ENCODE measurements at regions not wholly inside any gene's neighbourhood (a gene's known extent, or its start where the extent isn't known, plus 50 kb on each side); places are given as distances from the start of the nearest gene placed in this dataset.

DNA sequence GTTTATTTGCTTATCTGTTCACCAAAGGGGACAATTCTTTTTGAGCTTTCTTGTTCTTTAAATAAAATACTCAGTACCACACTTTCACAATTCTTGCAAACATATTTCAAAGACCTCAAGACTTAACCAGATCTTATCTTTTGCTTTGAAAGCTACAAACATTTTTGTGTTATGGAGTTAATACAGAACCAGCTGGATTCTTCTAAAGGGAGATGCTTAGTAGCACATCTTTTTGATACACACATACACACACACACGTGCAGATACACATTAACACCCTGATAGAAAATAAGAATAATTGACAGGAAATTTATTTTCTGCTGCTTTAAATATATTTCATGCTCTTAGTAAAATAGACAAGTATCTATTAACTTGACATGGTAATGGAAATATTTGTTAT, 379.1 kb downstream of the SH2D1A start:
- TF ChIP-seq ZNF274 (IDR thresholded peaks at IDR 0.05; ENCODE audit: borderline replicate concordance, extremely low read depth, low read length): no peak
- no peak overlapping the region for H2BK120ac ChIP-seq (replicated peaks; ENCODE audit: low read depth, low read length)
- no peak overlapping the region for H3K18ac ChIP-seq (ENCODE audit: extremely low read depth, low read length)
- no peak overlapping the region for H2AK5ac ChIP-seq (ENCODE audit: low read depth, low read length)
- H2BK12ac ChIP-seq (ENCODE audit: low read depth, low read length): no peak overlapping the region
- no peaks in the 10 kb centered on the region for H3K27me3 ChIP-seq (replicated peaks in 1 of 4; ENCODE audit: control insufficient read depth in 3 of 4, extremely low read depth in 1 of 4, insufficient read depth in 3 of 4, low read length in 3 of 4)
- no peak overlapping the region for H4K8ac ChIP-seq (ENCODE audit: extremely low read depth, insufficient read depth, low read length)
- no peaks in the 10 kb centered on the region for H3K36me3 ChIP-seq (ENCODE audit: control insufficient read depth in 2 of 4, insufficient read depth in 4 of 4, low read length in 3 of 4)
- no peak overlapping the region for H2BK5ac ChIP-seq (ENCODE audit: low read depth, low read length)
- no peaks in the 10 kb centered on the region for H3K79me2 ChIP-seq (ENCODE audit: control insufficient read depth in 1 of 2, insufficient read depth in 2 of 2, low read length in 2 of 2)
- FAIRE-seq: no peak
- H3K4me2 ChIP-seq (ENCODE audit: insufficient read depth in 1 of 2, low read depth in 2 of 2, low read length in 2 of 2): no peak overlapping the region
- H3K4me1 ChIP-seq (replicated peaks in 1 of 4; ENCODE audit: control insufficient read depth in 3 of 4, insufficient read depth in 4 of 4, low read length in 3 of 4): no peaks in the 10 kb centered on the region
- DNase-seq (ENCODE audit: low read depth in 1 of 2, low spot score in 2 of 2): no peak
- no peak overlapping the region for H3K4ac ChIP-seq (replicated peaks; ENCODE audit: insufficient read length, low read depth, low read length)
- no peak overlapping the region for H3K56ac ChIP-seq (replicated peaks; ENCODE audit: insufficient read length, low read depth, low read length)
- no peak overlapping the region for H4K91ac ChIP-seq (replicated peaks; ENCODE audit: insufficient read length, low read length)
- POLR2A ChIA-PET (ENCODE audit: partially characterized antibody): no interaction called here
- H2BK15ac ChIP-seq (ENCODE audit: low read length): no peak overlapping the region
- no peak overlapping the region for H2BK20ac ChIP-seq (ENCODE audit: low read length)
- H3K23ac ChIP-seq (ENCODE audit: insufficient read length): no peak overlapping the region
- H3K14ac ChIP-seq (ENCODE audit: insufficient read length): no peak overlapping the region
- H3K23me2 ChIP-seq (ENCODE audit: low read depth, low read length): no peaks in the 10 kb centered on the region
- no peak overlapping the region for H3K27ac ChIP-seq (ENCODE audit: low read depth, low read length)
- no peak overlapping the region for H2AFZ ChIP-seq (ENCODE audit: low read length)
- no peaks in the 10 kb centered on the region for H3K9me3 ChIP-seq (ENCODE audit: insufficient read depth in 2 of 2, low read depth in 1 of 2, low read length in 1 of 2)
- no peak overlapping the region for H3K9ac ChIP-seq (replicated peaks in 1 of 4; ENCODE audit: extremely low read depth in 1 of 4, low read depth in 3 of 4, low read length in 3 of 4)
- no peak overlapping the region for H4K5ac ChIP-seq (ENCODE audit: insufficient read length, low read depth, low read length)
- H3K4me3 ChIP-seq (ENCODE audit: extremely low read depth in 1 of 4, insufficient read depth in 2 of 4, low read depth in 3 of 4, low read length in 4 of 4): no peak overlapping the region
- H3K79me1 ChIP-seq (ENCODE audit: low read depth, low read length): no peaks in the 10 kb centered on the region
- WGBS, 2 experiments (ENCODE audit: extremely low coverage in 1 of 2, insufficient coverage in 1 of 2, insufficient read length in 1 of 2, insufficient replicate concordance in 2 of 2, low coverage in 1 of 2, low lambda C conversion rate in 2 of 2, missing lambda C conversion rate in 1 of 2): 77% methylated on average over 1 of the region's 1 CpG; no CpG with 5 or more reads in 1 of the 2 experiments
- H4K20me1 ChIP-seq (replicated peaks in 1 of 2; ENCODE audit: control insufficient read depth in 1 of 2, insufficient read depth in 2 of 2, low read length in 2 of 2): no peaks in the 10 kb centered on the region
- CTCF ChIA-PET (ENCODE audit: partially characterized antibody): no interaction called here

All from H1 (cell line).